ENCODE measurements at regions not wholly inside any gene's neighbourhood (a gene's known extent, or its start where the extent isn't known, plus 50 kb on each side); places are given as distances from the start of the nearest gene placed in this dataset.
"Not testable (repeated sequence)": the region's sequence is repeated elsewhere in the genome, so short reads cannot be mapped to it uniquely, and the experiment has no call there.

DNA sequence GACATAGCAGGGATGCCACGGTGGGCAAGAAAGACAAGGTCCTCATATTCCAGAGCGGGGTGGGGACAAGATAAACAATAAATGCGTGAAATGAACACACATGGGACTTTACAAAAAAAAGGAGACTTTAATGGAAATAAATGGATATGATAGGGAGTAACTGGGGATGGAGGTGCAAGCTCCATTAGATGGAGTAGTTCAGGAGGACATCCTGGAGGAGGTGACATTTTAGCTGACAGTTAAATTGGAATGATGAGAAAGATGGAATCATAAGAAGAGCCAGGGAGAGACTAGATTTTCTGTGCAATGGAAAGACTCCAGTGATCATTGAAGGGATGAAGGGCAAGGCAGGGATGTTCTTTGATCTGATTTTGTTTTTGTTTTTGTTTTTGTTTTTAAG lies 83.6 kb upstream of the MYL10 start:
- DNase-seq, result no peak

DNA sequence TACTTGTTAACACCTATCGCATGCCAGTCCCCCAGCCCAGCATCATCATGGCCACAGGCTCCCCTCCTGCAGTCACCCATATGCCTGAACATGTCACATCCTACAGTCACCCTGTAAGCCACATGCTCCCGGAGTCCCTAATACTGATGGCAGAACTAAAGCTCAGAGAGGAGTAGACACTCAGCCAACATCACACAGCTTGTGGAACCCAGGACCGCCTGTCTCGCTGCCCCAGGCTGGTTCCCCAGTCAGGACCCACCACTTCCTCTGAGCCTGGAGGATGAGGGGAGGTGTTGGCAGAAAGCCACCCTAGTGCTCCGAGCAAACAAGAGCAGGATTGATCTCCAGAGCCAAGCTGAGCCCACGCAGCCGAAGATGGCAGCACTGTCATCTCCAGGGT lies 85.0 kb upstream of the MYL10 start:
- DNase-seq, result no peak

DNA sequence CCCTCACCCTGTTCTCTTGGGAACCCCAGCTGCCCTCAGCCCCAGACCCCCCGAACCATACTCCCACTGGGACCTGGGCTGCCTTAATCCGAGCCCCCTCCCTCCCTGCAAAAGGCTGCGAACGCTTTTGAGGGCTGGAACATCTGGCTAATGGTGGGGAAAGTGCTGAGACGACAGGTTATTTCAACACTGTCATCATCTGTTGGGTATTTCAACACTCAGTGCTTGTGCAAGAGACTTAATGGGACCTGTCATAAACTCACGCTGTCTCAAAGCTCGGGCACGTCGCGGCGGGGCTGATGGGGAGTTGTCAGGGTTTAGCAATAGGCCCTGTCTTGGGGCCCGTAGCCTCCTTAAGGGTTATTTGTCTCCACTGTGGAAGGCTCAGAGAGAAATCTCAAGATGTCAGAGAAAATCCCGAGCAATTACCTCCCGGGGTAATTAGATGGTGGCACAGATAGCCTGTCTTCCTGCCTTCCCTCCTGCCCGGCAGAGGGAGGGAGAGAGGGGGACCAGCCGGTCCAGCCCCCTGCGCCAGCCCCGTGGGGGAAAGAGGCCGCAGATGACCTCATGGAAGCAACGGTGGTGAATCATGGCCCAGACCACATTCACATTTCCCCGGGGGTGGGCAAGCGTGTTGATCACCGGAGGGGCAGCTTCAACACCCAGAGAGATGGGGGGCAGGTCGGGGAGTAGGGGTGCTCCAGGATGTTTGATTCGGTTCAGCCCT lies 88.7 kb upstream of the MYL10 start:
- DNase-seq, result no peak

DNA sequence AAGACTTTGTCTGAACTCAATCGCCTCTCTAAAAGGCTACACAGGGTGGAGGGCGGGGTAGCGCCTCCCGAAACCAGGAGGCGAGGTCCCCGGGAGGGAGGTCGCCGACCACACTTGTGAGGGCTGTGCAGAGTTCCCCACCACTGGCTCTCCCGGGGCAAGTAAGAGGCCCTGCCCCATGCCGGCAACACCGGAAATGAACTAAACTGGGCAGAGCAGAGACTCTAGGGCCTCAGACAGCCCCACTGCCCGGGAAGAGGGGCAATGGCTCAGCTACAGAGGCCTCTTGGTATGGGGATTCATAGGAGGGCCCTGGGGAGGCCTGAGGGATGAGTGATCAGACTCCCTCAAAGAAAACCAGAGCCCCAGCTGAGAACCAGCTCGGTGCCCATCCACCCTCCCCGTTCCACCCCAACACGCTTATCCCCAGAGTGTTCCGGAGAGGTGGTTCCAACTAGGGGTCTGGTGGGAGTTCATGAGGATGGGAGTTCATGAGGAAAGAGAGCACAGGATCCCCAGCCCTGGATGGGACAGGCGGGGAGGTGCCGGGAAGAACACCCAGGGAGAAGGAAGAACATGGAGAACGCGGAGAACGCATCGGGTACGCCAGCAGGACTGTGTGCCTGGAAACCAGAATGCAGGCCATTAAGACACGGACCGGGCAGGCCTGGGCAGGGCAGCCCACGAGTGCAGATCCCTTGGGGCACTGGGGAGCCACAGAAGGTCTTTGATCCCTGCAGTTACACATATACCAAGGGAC lies 89.4 kb upstream of the MYL10 start:
- no peak for DNase-seq

DNA sequence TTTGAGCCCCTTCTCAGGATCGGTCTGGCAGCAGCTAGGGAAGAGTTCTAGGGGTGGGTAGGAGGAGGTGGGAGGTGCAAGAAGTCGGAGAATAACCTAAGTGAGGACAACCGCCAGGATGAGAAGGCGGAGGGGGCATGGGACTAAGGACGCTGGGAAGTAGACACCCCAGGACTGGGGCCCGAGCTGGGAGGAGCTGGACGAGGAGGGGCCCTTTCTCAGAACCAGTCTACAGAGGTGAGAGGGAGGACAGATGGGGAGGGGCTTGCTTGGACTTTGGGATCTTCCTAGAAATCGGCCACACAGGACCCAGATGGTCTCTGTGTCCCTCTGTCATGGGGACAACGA lies 90.0 kb upstream of the MYL10 start:
- no peak for DNase-seq

DNA sequence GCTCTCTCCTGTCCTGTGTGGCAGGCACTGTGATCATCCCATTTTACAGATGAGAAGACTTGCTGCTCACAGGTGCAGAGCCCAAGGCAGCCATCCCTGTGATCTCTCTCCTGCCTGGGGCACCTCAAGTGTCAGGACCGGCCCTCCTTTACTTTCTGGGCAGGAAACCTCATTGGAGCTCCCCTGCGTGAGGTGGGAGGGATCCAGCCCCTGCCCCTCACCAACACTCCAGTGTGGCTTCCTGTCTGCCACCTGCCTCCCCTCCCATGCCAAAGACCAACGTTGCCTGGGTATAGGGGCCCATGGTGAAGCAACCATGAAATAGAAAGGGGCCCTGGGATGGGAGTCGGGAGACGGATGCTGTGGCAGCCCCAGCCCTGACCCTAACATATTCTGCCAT lies 91.2 kb upstream of the MYL10 start:
- DNase-seq, result no peak

DNA sequence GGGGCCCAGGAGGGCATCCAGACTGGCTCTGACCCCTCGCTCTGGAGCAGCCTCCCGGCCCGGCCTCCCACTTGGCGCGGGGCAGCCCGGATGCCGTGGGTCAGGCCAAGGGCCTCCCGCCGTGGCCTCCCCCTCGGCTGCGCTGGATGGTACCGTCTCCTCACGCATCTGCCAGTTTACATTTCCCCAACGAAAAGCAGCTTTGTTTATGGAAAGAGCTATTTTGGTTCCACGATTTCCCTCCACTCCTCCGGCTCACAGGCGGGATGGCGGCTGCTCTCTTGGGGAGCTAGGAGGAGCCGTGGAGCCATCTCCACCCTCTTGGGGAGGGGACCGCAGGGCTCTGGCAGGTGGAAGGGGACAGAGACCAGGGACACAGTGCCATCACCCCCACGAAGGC lies 93.2 kb upstream of the MYL10 start:
- DNase-seq, result no peak

DNA sequence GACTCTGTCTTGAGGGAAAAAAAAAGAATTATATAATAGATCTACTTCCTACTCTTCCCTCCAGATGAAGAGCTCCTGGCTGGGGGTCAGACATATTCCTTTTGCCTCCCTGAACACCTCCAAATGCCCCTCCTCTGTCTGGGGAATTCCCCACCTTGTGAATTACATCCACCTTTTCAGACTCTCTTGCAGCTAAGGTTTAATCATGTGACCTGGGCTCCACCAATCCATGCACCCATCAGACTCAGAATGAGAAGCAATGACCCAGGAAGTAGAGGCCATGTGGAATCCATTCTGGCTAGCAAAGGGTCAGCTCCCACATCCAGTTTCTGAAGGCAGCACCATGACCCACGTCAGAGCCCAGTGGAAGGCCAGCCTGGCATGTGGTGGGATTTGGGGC lies 93.6 kb upstream of the CUX1 start:
- DNase-seq, result no peak

DNA sequence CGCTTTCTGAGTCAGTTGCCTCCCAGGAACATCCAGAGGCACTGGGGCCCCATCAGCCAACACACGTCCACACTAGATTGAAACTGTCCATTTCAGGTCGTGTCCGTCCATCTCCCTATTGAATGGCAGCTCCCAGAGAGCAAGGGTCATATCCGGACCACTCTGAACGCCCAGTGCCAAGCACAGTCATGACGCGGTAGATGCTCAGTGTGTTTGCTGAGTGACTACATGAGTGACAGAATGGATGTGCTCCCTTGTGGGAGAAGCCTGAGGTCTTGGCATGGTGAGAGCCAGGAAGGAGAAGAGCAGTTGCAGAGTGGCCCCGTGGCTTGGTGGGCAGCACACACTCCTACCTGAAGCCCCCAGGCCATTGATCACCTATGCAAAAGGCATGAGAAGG lies 92.5 kb upstream of the CUX1 start:
- no peak for DNase-seq

DNA sequence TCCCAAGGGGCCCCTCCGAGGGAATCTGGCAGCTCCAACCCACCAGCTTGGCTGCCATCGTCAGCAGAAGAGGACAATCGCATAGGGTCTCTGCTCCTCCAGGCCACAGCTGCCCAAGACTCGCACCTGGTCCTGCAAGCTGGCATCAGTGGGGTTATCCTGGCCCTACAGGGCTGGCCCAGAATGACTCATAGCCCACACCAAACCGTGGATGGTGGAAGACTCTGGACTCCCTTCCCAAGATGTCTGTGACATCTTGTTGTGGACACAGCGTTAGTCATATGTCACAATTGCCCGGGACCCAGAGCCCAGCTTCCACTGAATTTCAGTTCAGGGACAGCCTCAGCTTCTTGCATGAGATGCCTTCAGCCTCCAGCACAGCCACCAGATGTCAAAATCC lies 91.5 kb upstream of the CUX1 start:
- DNase-seq, result no peak

DNA sequence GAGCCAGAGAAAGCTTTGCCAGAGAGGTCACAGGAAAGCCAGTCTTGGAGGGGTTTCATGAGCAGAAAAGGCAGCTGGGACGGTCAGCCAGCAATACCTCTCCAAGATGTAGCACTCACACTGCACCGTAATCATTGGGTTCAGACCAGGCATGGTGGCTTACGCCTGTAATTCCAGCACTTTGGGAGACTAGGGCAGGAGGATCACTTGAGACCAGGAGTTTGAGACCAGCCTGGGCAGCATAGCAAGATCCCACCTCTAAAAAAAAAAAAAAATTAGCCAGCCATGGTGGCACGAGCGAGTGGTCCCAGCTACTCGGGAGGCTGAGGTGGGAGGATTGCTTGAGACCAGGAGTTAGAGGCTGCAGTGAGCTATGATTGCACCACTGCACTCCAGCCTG lies 90.2 kb upstream of the CUX1 start:
- no peak for DNase-seq

DNA sequence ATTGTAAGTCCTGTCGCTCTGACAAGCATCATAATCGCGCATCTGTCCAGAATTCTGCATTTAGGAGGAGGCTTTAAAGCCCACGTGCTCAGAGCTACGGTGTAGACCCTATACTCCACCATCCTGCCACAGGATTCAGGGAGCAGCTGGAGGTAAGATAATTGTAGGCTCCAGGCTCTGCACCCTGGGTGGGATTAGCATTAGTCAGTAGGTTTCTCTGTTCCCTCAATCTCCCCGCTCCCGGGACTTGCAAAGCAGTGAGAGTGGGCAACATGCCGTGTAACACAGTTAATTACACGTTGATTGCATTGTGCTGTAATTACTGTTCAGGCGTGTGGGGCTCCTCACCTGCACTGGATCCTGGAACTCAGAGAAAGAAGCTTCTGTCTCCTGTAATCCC lies 89.3 kb upstream of the CUX1 start:
- DNase-seq, result no peak

DNA sequence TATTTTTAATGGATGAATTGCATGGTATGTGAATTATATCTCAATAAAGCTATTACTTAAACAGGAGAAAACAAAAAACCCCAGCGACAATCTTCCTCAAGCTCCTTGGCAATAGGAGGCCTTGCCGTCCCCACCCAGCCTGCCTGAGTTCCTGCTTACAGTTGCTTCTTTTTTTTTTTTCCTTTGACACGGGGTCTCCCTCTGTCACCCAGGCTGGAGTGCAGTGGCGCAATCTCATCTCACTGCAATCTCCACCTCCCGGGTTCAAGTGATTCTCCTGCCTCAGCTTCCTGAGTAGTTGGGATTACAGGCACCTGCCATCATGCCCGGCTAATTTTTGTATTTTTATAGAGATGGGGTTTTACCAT lies 88.6 kb upstream of the CUX1 start:
- DNase-seq, result not testable (repeated sequence)

DNA sequence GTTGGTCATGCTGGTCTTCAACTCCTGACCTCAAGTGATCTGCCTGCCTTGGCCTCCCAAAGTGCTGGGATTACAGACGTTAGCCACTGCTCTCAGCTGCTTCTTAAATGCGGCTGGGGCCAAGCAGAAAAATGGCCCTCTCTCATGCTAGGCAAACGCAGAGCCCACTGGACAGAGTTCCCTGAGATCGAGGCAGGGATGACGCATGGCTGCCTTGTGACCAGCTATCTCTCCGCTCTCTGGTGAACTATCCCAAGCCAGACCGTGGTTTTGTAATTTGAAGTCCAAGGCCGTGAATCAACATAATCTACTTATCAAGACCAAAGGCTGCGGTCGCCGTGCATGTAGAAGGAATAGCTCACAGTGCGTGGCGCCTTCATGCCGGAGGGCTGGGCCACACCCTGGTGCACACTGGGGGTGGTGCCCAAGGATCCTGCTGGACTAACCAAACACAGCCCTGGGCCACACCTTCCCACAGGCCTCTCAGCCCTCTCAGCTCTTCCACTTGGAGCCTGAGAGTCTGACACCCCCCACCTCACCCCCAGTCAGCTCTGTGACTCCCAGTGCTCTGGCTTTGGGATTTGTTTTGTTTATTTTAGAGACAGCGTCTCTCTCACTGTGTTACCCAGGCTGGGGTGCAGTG lies 88.1 kb upstream of the CUX1 start:
- DNase-seq, result no peak

DNA sequence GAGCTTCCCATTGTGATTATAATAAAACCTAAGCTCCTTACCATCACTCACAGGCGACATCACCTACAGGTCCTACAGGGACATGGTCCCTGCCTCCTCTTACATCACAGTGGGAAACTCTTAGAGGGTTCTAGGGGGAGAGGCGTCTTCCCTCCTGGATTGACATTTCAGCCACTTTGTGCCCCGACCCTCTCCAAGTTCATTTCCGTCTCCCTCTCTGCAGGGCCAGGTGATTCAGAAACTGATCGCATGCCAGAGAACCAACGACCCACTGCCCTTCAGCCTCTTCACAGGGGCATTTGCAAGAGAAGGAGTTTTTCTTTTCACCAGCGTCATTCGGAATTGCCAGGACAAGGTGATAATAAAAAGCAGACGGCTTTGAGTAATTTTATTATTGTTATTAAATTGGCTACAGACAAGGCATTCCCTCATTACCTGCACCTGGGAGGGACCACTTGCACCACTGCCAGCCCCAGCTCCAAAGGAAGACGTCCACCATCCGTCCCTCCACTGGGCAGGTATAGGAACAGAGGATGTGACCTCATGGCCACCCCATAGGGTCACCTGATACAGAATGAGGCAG lies 85.8 kb upstream of the CUX1 start:
- DNase-seq, result no peak

DNA sequence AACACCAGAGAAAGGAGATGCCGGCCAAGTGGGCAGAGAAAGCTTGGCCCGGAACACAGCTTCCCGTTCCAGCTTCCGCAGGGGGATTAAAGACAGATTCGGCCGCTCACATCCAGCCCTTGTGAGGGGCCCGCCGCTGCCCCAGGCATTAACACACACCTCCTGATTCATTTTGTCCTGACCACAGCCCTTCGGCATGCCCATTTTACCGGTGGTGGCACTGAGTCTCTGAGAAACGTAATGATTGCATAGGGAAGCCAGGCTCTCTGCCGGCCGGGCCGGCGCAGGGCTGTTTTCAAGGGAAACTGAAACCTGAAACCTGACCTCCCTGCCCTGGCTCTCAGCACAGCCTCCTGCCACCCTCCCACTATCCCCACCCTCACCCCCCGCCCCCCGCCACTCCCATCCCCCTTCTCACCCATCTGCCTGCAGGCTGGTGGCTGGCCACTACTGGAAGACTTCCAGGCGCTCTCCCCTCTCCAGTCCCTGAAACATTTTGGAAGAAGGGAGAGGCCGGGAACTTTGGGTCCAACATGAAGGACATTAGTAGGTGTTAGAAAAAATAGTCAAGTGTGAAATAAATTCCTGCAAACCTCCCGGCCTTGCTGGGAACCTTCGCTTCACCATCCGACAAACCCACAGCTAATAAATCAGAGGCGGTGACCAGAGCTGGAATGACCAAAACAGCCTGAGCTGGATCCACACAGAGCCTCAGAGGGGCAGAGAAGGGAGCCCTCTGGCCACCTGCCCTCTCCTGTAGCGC lies 83.5 kb upstream of the CUX1 start:
- DNase-seq, result no peak

DNA sequence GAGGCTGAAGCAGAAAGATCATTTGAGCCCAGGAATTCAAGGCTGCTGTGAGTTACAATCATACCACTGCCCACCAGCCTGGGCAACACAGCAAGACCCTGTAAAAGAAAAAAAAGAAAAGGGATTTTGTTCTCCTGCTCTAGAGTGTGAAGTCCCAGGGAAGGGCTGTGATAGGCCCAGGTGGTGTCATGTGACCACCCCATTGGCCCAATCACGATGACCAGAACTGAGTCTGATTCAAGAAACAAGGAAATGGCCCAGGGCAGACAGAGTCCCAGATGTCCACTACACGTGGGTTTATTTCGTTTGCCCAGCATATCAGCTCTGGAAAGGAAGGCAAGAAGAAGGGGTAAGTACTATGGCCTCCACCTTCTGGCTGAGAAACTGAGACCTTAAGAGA lies 81.3 kb upstream of the CUX1 start:
- DNase-seq, result peak; percentile 20

DNA sequence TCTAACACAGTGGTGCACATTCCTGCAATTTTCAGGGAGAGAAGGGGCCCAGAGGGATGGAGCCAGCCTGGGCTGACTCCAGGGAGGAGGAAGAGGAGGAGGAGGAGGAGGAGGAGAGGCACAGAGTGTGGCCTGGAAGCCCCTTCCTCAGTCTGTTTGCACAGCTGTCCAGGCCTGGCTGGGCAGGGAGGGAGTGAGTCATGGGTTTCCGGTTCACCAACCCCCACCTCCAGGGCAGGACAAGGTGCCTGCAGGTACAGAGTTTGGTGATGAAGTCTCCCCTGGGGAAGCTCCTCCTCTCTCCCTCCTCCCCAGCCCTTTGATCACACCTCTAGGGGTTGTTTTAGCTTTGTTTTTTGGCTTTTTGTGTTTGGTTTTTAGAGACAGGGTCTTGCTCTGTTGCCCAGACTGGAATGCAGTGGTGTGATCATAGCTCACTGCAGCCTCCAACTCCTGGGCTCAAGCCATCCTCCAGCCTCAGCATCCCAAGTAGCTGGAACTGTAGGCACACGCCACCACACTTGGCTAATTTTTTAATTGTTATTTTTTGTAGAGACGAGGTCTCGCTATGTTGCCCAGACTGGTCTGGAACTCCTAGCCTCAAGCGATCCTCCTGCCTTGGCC lies 77.5 kb upstream of the CUX1 start:
- DNase-seq, result no peak

DNA sequence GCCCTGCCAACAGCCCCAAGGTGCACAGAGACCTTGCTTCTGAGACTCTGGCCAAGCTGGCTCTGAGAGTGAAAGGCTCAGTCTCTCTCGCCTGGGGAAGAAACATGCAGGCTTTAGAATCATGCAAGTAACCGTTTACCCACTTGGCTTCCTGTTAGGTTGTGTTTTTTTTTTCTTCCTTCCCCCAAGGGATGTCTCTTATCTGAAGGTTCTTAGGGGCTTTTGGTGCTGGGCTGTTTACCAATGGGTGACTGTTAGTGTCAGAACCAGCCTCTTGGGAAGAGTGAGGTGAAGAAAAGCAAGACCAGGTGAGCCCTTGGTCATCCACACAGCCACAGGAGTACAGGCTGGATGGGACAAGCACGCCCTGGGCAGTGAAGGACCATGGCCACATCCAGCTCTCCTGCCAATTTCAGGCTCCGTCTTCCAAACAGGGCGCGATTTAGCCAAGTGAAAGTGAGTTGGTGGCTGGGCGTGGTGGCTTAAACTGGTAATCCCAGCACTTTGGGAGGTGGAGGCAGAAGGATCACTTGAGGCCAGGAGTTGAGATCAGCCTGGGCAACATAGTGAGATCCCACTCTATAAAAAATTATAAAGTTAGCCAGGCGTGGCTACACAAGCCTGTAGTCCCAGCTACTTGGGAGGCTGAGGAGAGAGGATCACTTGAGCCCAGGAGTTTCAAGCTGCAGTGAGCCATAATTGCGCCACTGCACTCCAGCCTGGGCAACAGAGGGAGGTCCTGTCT lies 76.3 kb upstream of the CUX1 start:
- DNase-seq, result no peak

DNA sequence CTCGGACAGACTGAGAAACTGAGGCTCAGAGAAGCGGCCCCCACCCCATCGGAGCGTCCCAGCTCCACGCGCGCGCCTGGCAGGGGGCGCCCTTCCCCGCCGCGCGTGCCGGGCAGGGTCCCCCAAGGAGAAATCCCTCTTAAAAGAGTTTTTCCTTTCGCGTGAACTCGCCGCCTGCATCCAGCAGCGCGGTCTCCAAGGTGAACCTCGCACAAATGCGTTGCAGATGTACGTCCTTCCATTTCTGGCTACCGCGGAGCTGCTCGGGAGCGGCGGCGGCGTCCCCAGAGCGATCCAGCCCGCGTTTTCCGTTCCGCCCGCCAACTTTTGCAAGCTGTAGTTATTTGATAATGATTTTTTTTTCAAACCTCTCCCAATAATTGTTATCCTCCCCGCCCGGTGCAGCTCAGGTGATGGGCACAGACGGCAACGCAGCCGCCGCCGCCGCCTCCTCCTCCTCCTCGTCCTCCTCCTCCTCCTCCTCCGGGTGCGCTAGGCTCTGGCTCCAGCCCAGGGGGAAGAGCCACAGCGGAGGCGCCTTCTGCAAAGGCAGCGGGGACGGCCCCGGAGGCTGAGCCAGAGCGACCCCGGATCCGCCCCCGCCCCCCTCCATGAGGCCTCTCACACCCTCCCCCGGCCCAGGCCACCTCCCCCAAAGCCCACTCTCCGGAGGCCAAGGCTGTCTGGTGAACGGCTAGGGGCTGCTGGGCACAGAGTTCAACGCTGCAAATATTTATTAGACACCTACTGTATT lies 74.0 kb upstream of the CUX1 start:
- peak; percentile 75 for DNase-seq

DNA sequence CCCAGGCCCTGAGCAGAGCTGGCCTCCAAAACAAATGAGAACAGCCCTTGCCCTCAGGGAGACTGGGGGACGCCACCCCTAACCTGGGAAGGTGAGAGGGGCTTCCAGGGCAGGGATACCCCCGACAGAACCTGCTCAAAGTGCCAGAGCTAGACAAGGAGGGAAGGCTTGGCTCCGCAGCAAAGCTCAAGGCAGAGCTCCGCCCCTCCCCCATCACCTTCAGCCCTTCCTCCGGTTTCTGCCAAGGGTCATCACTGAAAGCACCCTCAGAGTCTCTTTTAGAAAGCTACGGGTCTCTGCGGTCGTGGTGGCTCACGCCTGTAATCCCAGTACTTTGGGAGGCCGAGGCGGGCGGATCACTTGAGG lies 73.4 kb upstream of the CUX1 start:
- DNase-seq, result no peak
